ENCODE measurements at regions not wholly inside any gene's neighbourhood (a gene's known extent, or its start where the extent isn't known, plus 50 kb on each side); places are given as distances from the start of the nearest gene placed in this dataset.
"Not testable (repeated sequence)": the region's sequence is repeated elsewhere in the genome, so short reads cannot be mapped to it uniquely, and the experiment has no call there.

DNA sequence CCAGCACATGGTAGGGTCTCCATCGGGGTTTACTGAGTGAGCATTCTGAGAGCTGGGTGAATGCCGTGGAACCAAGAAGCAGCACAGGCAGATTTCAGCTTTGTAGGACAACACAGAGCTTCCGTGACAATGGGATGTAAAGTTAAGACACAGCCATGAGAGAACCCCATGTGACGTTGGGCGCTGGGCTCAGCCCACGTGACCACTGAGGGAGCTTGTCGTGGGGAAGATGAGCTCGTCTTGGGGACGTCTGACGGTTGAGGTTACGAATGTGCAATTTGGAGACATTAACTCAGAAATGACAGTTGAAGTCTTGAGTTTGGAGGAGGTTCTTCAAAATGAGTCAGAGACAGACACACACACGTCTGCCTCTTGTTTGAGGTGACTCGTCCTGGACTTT is 51.5 kb upstream of the MUC20 start:
- DNase-seq (ENCODE audit: low spot score), result not testable (repeated sequence)

DNA sequence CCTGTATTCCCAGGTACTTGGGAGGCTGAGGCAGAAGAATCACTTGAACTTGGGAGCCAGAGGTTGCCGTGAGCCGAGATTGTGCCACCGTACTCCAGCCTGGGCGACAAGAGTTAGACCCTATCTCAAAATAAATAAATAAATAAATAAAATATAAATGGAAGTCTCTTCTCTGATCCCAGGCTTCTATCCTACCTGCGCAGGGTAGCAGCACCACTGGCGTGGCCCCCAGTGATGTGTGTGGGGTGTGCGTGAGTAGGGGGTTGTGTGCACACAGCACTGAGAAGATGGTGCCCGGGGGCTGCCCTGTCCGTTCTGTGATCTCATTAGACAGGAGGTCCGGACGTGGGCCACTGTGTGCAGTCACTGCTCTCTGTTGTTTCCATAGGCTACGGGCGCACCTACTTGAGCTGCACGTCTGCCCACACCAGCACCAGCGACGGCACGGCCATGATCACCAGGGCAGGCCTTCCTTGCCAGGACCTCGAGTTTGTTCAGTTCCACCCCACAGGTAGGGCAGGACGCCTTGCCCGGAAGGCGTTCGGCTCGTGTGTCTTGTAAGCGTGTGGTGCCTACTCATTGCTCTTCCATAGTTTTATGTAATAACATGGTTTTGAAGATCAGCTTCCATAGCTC is 52.5 kb upstream of the MUC20 start:
- not testable (repeated sequence) for DNase-seq (ENCODE audit: low spot score)

DNA sequence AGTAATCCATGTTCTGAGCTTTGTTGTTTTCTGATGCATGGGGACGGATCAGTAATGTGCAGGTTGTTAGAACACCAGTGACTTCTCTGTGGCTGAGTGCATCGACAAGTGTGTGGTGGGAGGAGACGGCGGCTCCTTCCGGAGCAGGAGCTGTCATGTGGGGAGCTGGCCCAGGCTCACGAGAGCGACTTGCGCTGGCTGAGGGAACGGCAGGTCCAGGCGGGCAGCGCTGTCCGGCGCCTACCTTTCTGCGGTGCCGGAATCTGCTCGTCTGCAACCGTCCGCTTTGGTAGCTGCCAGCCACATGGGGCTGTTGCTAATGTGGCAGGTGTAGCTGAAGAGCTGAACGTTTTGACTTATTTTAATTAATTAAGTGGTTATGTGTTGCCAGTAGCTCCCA is 55.5 kb upstream of the MUC20 start:
- DNase-seq (ENCODE audit: low spot score), result not testable (repeated sequence)

DNA sequence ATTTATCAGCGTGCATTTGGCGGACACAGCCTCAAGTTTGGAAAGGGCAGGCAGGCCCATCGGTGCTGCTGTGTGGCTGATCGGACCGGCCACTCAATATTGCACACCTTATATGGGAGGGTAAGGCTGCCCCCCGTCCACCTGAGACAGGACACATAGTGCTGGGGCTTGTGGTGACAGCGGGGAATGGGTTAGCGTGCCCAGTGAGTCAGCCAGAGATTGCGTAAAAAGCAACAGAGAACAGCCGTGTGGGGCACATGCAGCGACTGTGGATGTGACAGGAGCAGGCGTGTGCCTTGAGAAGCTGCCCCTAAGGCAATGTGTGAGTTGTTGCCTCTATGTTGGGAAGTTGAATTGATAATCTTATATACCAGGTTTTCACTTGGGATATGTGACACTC is 56.6 kb upstream of the MUC20 start:
- not testable (repeated sequence) for DNase-seq (ENCODE audit: low spot score)

DNA sequence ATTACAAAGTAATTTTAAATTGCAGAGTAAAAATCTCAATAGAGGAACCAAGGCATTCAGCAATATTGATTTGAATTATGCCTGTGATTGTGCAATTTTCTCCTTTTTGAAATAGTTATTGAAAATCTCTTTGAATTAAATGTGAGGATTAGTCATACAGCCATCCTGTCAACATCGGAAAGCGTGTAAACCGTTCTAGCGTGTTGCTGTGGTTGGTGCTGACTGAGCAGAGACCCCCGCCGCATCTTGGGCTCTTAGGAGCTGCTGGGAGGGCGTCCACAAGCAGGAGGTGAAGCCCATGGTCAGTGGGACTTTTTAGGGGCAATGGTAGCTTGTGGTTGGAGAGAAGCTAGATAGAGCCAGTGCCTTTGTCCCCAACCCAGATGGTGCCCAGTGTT is 61.6 kb upstream of the MUC20 start:
- not testable (repeated sequence) for DNase-seq (ENCODE audit: low spot score)

DNA sequence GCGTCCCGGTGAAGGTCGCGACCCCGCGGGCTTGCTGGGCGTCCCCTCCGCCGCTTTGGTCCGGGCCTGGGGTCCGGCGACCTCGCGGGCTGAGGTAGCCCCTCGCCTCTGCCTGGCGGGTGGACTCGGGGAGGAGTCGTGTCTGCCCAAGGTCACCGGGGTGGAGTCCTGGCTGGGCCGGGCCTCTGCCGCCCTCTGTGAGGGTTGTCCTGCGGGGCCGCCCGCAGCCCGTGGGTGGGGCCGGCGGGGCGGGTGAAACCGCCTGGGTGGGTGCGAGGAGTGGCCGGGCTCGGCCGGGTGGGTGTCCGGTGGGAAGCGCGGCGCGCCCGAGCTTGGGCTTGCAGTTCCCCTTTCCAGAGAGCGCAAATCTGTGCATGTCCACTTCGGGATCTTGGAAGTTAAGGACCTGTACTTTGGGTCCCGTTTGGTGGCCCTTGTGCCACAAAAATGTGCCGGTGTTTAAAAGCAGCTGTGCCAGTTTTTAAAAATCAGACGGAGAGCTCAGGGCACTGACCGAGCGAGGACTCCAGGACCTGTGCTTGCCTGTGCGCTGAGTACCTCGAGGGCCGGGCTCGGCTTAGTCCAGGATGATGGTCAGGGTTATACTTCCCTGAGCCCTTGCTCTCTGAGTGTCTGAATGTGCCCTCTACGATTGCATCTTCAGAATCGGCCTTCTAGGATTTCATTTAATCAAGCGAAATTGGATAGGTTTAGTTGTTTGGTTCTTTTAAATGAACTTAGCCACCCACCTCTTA is 62.2 kb upstream of the MUC20 start:
- DNase-seq (ENCODE audit: low spot score), result not testable (repeated sequence)

DNA sequence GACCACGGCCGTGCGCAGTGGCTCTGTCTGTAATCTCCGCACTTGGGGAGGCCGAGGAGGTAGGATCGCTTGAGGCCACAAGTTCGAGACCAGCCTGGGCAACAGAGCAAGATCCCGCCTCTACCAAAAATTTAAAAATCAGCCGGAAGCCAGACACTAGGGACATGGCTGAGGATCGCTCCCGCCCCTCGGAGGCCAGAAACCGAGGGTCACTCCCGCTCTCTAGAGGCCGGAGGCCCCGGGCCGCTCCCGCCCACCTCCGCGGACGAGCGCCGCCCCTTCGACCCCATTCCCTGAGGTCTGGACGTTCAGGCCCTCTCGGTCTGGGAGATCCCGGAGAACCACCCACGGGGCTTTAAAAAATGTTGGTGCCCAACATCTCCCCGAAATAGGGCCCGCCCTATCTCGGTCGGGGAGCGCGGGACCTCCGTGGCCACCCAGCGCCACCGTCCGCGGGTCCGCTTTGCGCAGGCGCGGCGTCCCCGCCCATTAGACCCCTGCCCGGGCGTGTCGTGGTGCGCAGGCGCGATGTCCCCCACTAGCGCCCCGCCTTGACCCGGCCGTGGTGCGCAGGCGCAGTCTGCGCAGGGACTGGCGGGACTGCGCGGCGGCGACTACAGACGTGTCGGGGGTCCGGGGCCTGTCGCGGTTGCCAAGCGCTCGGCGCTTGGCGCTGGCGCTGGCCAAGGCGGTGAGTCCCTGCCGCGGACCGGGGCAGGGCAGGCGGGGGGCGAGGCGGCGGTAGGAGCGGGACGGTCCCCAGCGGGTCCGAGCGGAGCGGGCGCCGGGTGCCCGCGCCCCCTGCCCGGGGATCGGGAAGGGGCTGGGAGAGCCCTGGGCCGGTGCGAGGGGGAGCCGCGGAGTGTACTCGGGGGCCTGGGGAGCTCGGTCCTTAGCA is 63.1 kb upstream of the MUC20 start:
- peak; percentile 86 for DNase-seq (ENCODE audit: low spot score)

DNA sequence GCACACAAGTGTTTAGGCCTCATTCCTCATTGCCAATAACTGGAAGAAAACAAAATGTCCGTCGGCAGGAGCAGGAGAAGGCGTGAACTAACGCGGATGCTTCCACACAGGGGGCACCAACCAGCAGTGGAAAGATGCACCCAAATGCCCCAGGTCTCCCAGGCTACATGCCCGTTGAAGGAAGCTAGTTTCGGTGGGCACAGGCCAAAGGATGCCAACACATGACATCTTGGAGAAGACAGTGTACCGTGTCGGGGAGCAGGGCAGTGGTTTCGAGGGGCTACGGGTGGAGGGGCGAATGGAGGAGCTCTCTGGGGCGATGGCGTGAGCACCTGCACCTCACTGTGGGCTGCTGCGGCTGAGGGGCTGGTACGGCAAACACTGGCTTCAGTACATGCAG is 64.7 kb upstream of the MUC20 start:
- not testable (repeated sequence) for DNase-seq (ENCODE audit: low spot score)

DNA sequence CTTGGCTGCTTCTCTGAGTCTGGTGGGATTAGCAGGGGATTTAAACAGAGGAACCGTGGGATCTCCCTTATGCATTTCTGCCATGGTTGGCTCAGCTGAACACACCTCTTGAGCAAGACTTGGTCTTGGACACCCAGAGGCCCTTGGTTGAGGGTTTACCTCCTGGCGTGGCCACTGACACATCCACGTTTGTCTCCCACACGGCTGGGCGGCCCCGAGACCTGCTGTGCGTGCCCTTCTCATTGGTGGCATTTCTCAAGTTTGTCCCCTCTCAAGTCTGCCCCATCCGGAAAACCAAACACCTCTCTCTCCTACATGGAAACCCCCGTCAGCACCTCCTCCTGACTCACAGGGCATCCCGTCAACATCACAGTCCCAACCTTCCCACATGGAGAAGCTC is 66.0 kb upstream of the MUC20 start:
- DNase-seq (ENCODE audit: low spot score), result not testable (repeated sequence)

DNA sequence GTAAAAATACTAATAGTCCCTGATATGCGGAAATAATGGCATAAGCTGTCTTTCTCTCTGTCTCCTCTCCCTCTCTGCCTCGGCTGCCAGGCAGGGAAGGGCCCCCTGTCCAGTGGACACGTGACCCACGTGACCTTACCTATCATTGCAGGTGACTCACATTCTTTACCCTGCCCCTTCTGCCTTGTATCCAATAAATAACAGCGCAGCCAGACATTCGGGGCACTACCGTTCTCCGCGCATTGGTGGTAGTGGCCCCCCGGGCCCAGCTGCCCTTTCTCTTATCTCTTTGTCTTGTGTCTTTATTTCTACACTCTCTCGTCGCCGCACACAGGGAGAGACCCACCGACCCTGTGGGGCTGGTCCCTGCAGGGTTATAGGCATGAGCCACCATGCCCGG is 66.6 kb upstream of the MUC20 start:
- not testable (repeated sequence) for DNase-seq (ENCODE audit: low spot score)

DNA sequence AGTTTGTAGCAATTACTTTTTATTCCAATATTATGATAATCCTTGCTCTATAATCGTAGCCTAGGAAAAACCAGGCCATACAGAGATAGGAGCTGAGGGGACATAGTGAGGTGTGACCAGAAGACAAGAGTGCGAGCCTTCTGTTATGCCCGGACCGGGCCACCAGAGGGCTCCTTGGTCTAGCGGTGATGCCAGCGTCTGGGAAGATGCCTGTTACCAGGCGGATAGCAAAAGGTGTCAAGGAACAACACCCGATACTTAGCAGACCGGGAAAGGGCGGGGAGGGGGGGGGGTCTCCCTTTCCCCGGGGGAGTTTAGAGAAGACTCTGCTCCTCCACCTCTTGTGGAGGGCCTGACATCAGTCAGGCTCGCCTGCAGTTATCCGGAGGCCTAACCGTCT is 67.1 kb upstream of the MUC20 start:
- not testable (repeated sequence) for DNase-seq (ENCODE audit: low spot score)

DNA sequence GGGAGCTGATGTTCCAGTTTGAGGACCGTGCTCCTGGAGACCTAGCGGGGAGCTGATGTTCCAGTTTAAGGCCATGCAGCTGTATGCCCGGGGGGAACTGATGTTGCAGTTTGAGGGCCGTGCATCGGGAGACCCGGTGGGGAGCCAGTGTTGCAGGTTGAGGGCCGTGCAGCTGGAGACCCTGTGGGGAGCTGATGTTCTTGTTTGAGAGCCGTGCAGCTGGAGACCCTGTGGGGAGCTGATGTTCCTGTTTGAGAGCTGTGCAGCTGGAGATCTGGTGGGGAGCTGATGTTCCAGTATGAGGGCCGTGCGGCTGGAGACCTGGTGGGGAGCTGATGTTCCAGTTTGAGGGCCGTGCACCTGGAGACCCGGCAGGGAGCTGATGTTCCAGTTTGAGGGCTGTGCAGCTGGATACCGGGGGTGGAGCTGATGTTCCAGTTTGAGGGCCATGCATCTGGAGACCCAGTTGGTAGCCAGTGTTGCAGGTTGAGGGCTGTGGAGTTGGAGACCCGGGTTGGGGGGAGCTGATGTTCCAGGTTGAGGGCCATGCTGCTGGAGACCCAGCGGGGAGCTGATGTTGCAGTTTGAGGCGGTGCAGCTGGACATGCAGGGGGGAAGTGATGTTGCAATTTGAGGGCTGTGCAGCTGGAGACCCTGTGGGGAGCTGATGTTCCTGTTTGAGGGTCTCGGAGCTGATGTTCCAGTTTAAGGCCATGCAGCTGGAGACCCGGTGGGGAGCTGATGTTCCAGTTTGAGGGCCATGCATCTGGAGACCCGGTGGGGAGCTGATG is 64.4 kb upstream of the APOD start:
- not testable (repeated sequence) for DNase-seq (ENCODE audit: low spot score)

DNA sequence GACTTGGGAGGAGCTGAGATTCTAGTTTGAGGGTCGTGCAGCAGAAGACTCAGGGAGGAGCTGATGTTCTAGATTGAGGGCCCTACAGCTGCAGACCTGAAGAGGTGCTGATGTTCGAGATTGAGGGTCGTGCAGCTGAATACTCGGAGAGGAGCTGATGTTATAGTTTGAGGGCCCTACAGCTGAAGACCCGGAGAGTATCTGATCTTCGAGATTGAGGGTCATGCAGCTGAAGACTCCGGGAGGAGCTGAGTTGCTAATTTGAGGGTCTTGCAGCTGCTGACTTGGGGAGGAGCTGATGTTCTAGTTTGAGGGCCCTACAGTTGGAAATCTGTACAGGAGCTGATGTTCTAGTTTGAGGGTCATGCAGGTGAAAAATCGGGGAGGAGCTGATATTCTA is 62.1 kb upstream of the APOD start:
- not testable (repeated sequence) for DNase-seq (ENCODE audit: low spot score)

DNA sequence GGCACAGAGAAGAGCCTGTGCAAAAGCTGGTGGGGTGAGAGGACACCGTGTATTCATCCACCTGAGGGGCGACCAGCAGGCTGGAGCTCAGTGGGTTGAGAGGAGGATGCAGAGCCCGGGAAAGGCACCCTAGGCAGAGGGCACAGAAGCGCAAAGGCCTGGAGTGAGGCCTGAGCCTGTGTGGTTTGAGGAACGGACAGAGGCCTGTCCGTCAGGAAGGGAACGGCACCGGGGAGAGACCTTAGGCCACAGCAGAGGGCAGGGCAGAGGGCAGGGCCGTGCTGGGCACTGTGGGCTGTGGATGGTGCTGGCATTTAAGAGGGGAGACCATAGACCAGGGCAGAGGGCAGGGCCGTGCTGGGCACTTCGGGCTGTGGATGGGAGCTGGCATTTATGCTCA is 59.5 kb upstream of the APOD start:
- DNase-seq (ENCODE audit: low spot score), result not testable (repeated sequence)

DNA sequence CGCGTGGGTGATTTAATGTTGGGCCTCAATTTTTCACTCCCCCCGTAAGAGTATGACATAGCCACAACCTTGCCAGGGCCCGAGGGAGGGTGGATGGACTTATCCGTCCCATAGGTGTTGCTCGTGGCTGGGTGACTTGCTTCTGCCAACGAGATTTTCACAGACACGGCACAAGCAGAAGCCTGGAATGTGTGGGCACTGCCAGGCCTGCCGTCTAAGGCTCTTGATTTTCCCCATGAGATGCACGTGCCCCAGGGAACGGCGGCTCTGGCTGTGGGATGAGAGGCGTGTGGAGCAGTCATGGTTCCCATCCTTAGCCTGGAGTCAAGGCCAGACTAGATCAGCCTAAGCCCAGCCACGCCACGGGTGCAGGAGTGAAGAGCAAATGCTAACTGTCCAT is 58.6 kb upstream of the APOD start:
- DNase-seq (ENCODE audit: low spot score), result not testable (repeated sequence)

DNA sequence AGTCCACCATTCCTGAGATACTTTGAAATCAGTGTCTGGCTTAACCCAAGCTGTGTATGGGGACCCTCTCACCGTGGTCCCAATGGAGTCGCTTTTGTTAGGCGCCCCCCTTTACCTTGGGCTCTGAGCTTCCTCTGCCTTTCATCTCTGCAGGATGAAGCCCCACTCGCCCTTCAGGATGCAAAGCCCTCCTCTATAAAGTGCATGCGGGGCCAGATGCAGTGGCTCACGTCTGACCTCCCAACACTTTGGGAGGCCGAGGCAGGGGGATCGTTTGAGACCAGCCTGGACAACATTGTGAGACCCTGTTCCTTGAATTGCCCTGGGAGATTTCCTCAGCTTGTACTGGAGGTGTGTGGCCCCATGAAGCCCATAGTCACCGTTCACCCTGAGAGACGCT is 54.7 kb upstream of the APOD start:
- not testable (repeated sequence) for DNase-seq (ENCODE audit: low spot score)

DNA sequence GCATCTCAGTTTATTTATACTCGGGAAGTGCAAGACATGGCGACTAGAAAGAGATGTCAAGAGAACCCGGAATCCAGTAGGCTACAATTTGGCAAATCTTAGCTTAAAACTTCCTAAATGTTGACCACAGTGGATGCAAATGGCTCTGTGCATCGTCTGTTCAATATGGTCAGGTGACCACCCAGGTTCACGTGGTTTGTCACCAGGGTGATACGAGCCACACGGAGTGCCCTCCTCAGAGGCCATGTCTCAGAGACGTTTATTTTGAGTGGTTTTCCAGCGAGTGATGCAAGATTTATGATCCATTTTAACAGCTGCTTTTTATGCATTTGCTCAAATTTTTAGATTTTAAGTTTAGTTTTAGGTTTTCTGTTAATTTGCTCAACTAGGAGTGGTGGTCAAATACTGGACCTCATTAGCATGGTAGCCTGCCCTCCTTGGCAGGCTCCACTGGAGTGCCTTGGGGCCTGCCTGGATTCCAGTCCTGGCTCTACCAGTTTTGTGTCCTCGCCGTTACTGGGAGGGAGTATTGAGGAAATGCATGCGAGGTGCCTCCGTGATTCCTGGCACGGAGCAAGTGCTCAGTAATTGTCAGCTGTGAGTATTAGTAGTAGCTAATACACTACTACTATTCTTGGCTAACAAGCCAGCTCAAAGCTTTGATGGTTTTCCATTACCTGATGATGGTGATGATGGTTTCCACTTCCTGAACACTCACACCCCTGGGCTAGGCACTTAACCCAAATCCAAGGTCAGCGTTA is 53.9 kb upstream of the APOD start:
- not testable (repeated sequence) for DNase-seq (ENCODE audit: low spot score)

DNA sequence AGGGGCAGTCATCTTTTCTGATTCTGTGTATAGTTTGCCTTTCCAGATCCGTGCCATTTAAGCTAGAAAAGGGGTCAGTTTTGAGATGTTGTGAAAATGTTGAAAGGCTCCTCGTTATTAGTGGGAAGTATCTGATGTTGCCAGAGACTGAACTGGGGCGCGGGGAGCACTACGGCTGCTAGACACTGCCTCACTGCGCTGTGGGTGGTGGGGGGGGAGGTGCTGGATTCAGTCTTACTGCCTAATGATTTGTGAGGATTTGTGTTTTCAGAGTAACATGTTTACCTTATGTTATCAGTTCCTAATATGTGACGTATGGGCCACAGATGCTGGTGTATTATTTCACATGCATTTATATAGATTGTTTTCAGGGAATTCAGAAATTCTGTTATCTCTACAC is 53.3 kb upstream of the APOD start:
- DNase-seq (ENCODE audit: low spot score), result not testable (repeated sequence)

DNA sequence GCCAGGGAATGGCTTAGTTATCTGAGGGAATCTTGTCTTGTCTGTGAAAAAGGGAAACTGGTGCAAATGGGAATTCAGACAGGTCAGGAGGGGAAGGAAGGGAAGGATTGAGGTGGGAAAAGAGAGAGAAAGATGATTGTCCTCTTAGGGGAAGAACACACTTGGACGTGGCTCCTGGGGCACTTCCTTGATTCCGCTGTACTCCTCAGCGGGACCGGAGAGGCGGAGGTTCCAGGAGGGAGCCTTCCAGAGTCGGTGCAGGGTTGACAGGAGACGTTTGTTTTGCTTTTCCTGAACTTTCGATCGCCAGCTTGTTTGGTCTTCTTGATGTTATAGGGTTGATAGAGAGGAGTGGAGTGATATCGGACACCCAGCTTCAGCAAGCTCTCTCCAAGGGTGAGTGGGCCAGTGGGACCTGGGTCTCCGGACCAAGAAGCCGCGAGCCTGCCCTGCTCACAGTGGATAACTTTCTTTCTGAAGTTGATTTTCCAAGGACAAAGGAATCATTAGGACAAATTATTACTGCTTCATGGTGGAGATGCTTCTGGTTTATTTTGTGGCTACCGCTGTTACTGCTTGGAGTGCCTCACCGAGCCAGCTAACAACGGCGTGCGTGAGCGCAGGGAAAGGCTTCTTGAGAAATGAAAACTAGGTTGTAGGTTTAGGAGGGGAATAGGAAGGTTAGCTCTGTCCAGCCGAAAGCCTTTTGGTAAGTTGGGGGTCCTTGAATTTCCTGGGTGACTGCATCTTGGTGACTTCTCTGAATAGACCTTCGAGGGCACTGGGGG is 52.4 kb upstream of the APOD start:
- DNase-seq (ENCODE audit: low spot score), result not testable (repeated sequence)

DNA sequence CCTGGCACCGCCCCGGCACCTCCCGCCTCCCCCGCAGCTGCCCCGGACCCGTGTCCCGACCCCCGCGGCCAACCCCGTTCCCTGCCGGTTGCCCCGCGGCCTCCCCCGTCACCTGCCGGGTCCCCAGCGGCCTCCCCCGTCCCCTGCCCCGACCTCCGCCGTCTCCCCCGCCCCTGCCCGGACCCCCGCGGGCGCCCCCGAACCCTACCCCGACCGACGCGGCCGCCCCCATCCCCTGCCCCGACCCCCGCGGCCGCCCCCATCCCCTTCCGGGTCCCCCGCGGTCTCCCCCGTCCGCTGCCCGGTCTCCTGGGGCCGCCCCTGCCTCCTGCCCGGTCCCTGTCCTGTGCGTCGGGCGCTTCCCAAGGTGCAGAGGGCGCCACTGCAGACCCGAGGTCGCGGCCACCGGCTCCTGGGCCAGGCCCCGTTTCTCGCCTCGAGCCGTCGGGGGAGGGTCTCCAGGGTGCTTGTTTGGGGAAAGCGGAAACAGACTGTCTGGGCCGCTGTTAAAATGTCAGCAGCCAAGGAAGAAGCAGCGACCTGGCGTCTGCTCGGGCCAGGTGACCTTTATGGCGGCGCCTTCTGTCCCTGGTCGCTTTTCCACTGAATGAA is 51.6 kb upstream of the APOD start:
- not testable (repeated sequence) for DNase-seq (ENCODE audit: low spot score)
